PC-9 (cell line): ENCODE measurements at regions not wholly inside any gene's neighbourhood (a gene's known extent, or its start where the extent isn't known, plus 50 kb on each side); places are given as distances from the start of the nearest gene placed in this dataset.

Source experiments
- CTCF ChIP-seq: fragments of 200-600 bp; sonication (generic); conservative IDR thresholded peaks from 2 replicates; pipeline ENCODE4 v1.6.1; 2017; ENCODE audit warnings: mixed run types, antibody characterized with exemption, mild to moderate bottlenecking, moderate library complexity
- EZH2 ChIP-seq: fragments of 200-600 bp; sonication (generic); IDR thresholded peaks from 2 replicates; pipeline ENCODE4 v1.8.0; 2017; ENCODE audit warnings: antibody characterized with exemption, low read depth

DNA sequence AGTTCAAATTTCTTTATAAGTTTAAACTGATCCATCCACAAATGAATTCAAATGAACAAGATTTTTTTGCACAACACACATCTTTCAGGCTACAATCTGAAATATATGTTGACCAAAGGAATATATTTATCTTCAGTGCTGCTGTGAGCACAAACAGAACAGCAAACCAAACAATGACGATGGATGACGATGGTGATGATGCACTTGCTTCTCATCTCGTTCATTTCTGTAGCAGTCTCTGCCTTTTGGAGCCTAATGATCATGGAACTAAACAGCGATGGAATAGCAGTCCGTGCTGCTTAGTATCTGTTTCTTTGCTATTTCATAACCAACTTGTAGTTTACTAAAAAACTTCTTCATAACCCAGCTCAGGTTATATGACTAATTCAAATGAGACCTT is 220.7 kb upstream of the BLID start:
- TF ChIP-seq CTCF = no peak
- no peak for TF ChIP-seq EZH2
